ENCODE measurements at regions not wholly inside any gene's neighbourhood (a gene's known extent, or its start where the extent isn't known, plus 50 kb on each side); places are given as distances from the start of the nearest gene placed in this dataset.

- Histone ChIP-seq H3K27ac (ENCODE audit: low read depth) (no peak overlapping the region), H3K79me2 (replicated peaks; ENCODE audit: insufficient read depth) (no peaks in the 10 kb centered on the region)
- H3K4me1 Mint-ChIP-seq = no peaks in the 10 kb centered on the region
These were observed 227.4 kb downstream of the ESM1 start for GRCh38 chr5:54758038-54758437.

More at GRCh38 chr5:54758038-54758437, 227.4 kb downstream of the ESM1 start:
- Mint-ChIP-seq H3K9me3 (no peaks in the 10 kb centered on the region), H3K36me3 (ENCODE audit: low read depth) (no peaks in the 10 kb centered on the region), H3K27me3 (ENCODE audit: insufficient read depth, low read depth, poor library complexity) (no peaks in the 10 kb centered on the region), H3K4me3 (no peak overlapping the region), H3K27ac (no peak overlapping the region)
- Histone ChIP-seq H2AFZ (no peak overlapping the region), H4K20me1 (replicated peaks; ENCODE audit: insufficient read depth) (no peaks in the 10 kb centered on the region), H3K9me2 (ENCODE audit: insufficient read depth) (no peaks in the 10 kb centered on the region), H3K27me3 (ENCODE audit: insufficient read depth) (no peaks in the 10 kb centered on the region), H3K4me1 (ENCODE audit: insufficient read depth) (no peaks in the 10 kb centered on the region), H3K4me3 (no peak overlapping the region), H3F3A (replicated peaks; ENCODE audit: low read depth) (no peaks in the 10 kb centered on the region), H3K36me3 (ENCODE audit: insufficient read depth) (no peaks in the 10 kb centered on the region), H3K4me2 (no peak overlapping the region)
- ATAC-seq = no peak
- DNase-seq (ENCODE audit: low spot score) = no peak
- TF ChIP-seq JUNB (IDR thresholded peaks at IDR 0.05; ENCODE audit: unreplicated experiment) (no peak), ZNF462 (CRISPR knock-in tag; IDR thresholded peaks at IDR 0.05) (no peak), ZNF331 (CRISPR knock-in tag; IDR thresholded peaks at IDR 0.05; ENCODE audit: low read depth) (no peak)

Measured in GM23338 (cell line).